Breast epithelium (tissue), 3 donors: ENCODE measurements at regions not wholly inside any gene's neighbourhood (a gene's known extent, or its start where the extent isn't known, plus 50 kb on each side); places are given as distances from the start of the nearest gene placed in this dataset.

Source experiments
- CTCF ChIP-seq, 3 donors: fragments of 450-650 bp; IDR thresholded peaks; one replicate each; pipeline ENCODE4 v1.5.1; 2016 to 2017; ENCODE audit warnings: antibody characterized with exemption in 3 of 3, mild to moderate bottlenecking in 3 of 3, moderate library complexity in 3 of 3
- POLR2A ChIP-seq: fragments of 450-650 bp; IDR thresholded peaks from one replicate; pipeline ENCODE4 v1.6.1; 2016; ENCODE audit warnings: antibody characterized with exemption, mild to moderate bottlenecking, moderate library complexity
- POLR2AphosphoS5 ChIP-seq, 3 donors: sonication (generic); formaldehyde crosslinking; IDR thresholded peaks; one replicate each; pipeline ENCODE4 v1.6.1; 2017; ENCODE audit warnings: antibody characterized with exemption in 3 of 3

GRCh38 chr2:56455642-56456041 lies 271.9 kb downstream of the CCDC85A start:
- no peak for TF ChIP-seq CTCF (IDR thresholded peaks at IDR 0.05)
- TF ChIP-seq POLR2A: no peak
- TF ChIP-seq POLR2AphosphoS5 (IDR thresholded peaks at IDR 0.05): no peak
